IMR-90 (cell line): ENCODE measurements at regions not wholly inside any gene's neighbourhood (a gene's known extent, or its start where the extent isn't known, plus 50 kb on each side); places are given as distances from the start of the nearest gene placed in this dataset.

Experiments used
- BHLHE40 ChIP-seq: fragments of 150-350 bp; IDR thresholded peaks from 2 replicates; pipeline ENCODE4 v1.6.1; 2016; ENCODE audit warnings: mild to moderate bottlenecking, low read depth, low read length
- CHD1 ChIP-seq: IDR thresholded peaks from 2 replicates; pipeline ENCODE4 v1.6.1; 2012; ENCODE audit warnings: low read depth, low read length, improper control_type of control experiment
- FOS ChIP-seq: fragments of 150-350 bp; IDR thresholded peaks from 2 replicates; pipeline ENCODE4 v1.6.1; 2016; ENCODE audit warnings: low read depth, low read length
- MAFK ChIP-seq: IDR thresholded peaks from 2 replicates; pipeline ENCODE4 v1.6.1; 2012; ENCODE audit warnings: low read depth, low read length, improper control_type of control experiment
- MAZ ChIP-seq: IDR thresholded peaks from 2 replicates; pipeline ENCODE4 v1.6.1; 2012; ENCODE audit warnings: low read depth, mild to moderate bottlenecking, low read length, improper control_type of control experiment, moderate library complexity, borderline replicate concordance
- MXI1 ChIP-seq: IDR thresholded peaks from 2 replicates; pipeline ENCODE4 v1.6.1; 2012; ENCODE audit warnings: low read depth, mild to moderate bottlenecking, low read length, moderate library complexity, borderline replicate concordance
- POLR2A ChIP-seq: IDR thresholded peaks from 2 replicates; pipeline ENCODE4 v1.6.1; 2012; ENCODE audit warnings: mild to moderate bottlenecking, low read depth, low read length
- RAD21 ChIP-seq: IDR thresholded peaks from 2 replicates; pipeline ENCODE4 v1.6.1; 2012; ENCODE audit warnings: low read length, improper control_type of control experiment
- TF ChIP-seq, protein P1 (sequence below): conservative IDR thresholded peaks from 2 replicates; pipeline ENCODE4 v1.5.1; 2012; ENCODE audit warnings: mild to moderate bottlenecking, low read depth, low read length, improper control_type of control experiment
- TF ChIP-seq, protein P2 (sequence below): fragments of 150-350 bp; IDR thresholded peaks from 2 replicates; pipeline ENCODE4 v1.6.1; 2017; ENCODE audit warnings: mild to moderate bottlenecking, antibody characterized with exemption, low read length, low read depth

DNA sequence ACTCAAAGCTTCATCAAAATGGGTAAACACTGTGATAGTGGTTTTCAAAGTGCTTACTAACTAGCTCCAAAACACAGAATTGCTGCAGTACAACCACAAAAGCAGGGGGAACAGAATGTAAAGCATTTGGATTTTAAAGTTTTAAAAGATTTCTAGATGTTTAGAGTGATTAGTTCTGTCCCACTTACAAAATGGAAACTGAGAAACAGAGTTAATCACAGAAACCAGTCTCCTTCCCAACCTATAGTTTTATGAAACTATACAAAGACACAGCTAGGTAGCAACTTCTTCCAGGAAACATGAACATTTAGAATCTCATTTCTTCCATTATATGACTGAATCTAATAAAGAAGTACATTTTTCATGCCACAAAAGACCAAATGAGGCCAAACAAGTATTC, 73.8 kb upstream of the HNRNPA3 start:
- TF ChIP-seq, protein P1, sequence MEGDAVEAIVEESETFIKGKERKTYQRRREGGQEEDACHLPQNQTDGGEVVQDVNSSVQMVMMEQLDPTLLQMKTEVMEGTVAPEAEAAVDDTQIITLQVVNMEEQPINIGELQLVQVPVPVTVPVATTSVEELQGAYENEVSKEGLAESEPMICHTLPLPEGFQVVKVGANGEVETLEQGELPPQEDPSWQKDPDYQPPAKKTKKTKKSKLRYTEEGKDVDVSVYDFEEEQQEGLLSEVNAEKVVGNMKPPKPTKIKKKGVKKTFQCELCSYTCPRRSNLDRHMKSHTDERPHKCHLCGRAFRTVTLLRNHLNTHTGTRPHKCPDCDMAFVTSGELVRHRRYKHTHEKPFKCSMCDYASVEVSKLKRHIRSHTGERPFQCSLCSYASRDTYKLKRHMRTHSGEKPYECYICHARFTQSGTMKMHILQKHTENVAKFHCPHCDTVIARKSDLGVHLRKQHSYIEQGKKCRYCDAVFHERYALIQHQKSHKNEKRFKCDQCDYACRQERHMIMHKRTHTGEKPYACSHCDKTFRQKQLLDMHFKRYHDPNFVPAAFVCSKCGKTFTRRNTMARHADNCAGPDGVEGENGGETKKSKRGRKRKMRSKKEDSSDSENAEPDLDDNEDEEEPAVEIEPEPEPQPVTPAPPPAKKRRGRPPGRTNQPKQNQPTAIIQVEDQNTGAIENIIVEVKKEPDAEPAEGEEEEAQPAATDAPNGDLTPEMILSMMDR = no peak
- TF ChIP-seq MAZ (no peak), POLR2A (no peak), MXI1 (no peak), BHLHE40 (no peak), RAD21 (no peak), CHD1 (no peak), FOS (no peak), MAFK (no peak)
- TF ChIP-seq, protein P2, sequence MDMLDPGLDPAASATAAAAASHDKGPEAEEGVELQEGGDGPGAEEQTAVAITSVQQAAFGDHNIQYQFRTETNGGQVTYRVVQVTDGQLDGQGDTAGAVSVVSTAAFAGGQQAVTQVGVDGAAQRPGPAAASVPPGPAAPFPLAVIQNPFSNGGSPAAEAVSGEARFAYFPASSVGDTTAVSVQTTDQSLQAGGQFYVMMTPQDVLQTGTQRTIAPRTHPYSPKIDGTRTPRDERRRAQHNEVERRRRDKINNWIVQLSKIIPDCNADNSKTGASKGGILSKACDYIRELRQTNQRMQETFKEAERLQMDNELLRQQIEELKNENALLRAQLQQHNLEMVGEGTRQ = no peak
